Epithelial cell of proximal tubule (primary cell): ENCODE measurements at regions not wholly inside any gene's neighbourhood (a gene's known extent, or its start where the extent isn't known, plus 50 kb on each side); places are given as distances from the start of the nearest gene placed in this dataset.

ENCODE experiments used
- DNase-seq: peaks from one replicate; pipeline ENCODE4 v3.0.0-alpha.2; 2011; ENCODE audit warnings: low read depth
- H3K4me3 ChIP-seq: 2 replicates; pipeline ENCODE4 v1.5.1; 2011; ENCODE audit warnings: low read depth, mild to moderate bottlenecking, low read length
- CTCF ChIP-seq: conservative IDR thresholded peaks from 2 replicates; pipeline ENCODE4 v1.5.1; 2012; ENCODE audit warnings: low read depth, mild to moderate bottlenecking, low read length

- no peak overlapping the region for H3K4me3 ChIP-seq
- no peak for DNase-seq
Observed at GRCh38 chr3:5725801-5726200, 538.3 kb downstream of the EDEM1 start.

GRCh38 chr3:5726621-5727020, 539.1 kb downstream of the EDEM1 start:
- TF ChIP-seq CTCF: no peak
- DNase-seq: no peak

More at GRCh38 chr3:5725801-5726200, 538.3 kb downstream of the EDEM1 start:
- TF ChIP-seq CTCF: no peak

GRCh38 chr3:5727743-5728484, 540.4 kb downstream of the EDEM1 start:
- no peak for DNase-seq
- TF ChIP-seq CTCF: no peak
- no peak overlapping the region for H3K4me3 ChIP-seq

More at GRCh38 chr3:5726621-5727020, 539.1 kb downstream of the EDEM1 start:
- no peak overlapping the region for H3K4me3 ChIP-seq

GRCh38 chr3:5729852-5730251, 542.3 kb downstream of the EDEM1 start:
- TF ChIP-seq CTCF: no peak
- no peak overlapping the region for H3K4me3 ChIP-seq
- no peak for DNase-seq

- no peak overlapping the region for H3K4me3 ChIP-seq
- peak; percentile 45 for TF ChIP-seq CTCF
- no peak for DNase-seq
Observed at GRCh38 chr3:5731100-5731499, 543.6 kb downstream of the EDEM1 start.

- TF ChIP-seq CTCF: no peak
- H3K4me3 ChIP-seq: no peak overlapping the region
- no peak for DNase-seq
Observed at GRCh38 chr3:5732081-5732480, 544.6 kb downstream of the EDEM1 start.

GRCh38 chr3:5733995-5734394, 546.5 kb downstream of the EDEM1 start:
- TF ChIP-seq CTCF: no peak
- no peak for DNase-seq
- no peak overlapping the region for H3K4me3 ChIP-seq
